ENCODE measurements at regions not wholly inside any gene's neighbourhood (a gene's known extent, or its start where the extent isn't known, plus 50 kb on each side); places are given as distances from the start of the nearest gene placed in this dataset.

- no peak overlapping the region for H2BK120ac ChIP-seq (ENCODE audit: low read depth, low read length, poor library complexity, severe bottlenecking)
- Mint-ChIP-seq H3K9me3 (no peaks in the 10 kb centered on the region; a peak in 1 of 5 replicates), H3K27me3 (ENCODE audit: low read depth) (no peaks in the 10 kb centered on the region), H3K27ac (no peak overlapping the region), H3K36me3 (ENCODE audit: insufficient read depth in 1 of 3, low read depth in 3 of 3) (no peaks in the 10 kb centered on the region; a peak in 1 of 7 replicates), H3K4me1 (no peaks in the 10 kb centered on the region), H3K4me3 (no peak overlapping the region)
- H3K18ac ChIP-seq (ENCODE audit: insufficient read length, low read depth, low read length), result no peak overlapping the region
- no peak overlapping the region for H4K5ac ChIP-seq (ENCODE audit: insufficient read length, low read depth, low read length)
- no peak overlapping the region for H3K4ac ChIP-seq (ENCODE audit: low read depth, low read length)
- no peak overlapping the region for H2BK20ac ChIP-seq (ENCODE audit: low read depth, low read length, poor library complexity, severe bottlenecking)
- no peak overlapping the region for H3T11ph ChIP-seq (ENCODE audit: low read length)
- no peaks in the 10 kb centered on the region for H3K79me1 ChIP-seq (ENCODE audit: insufficient read depth, low read depth, low read length, poor library complexity, severe bottlenecking)
- no peaks in the 10 kb centered on the region; the same call in 1 of the 2 replicates for H3K27me3 ChIP-seq (ENCODE audit: insufficient read depth, low read length)
- H3K9ac ChIP-seq (ENCODE audit: extremely low read depth, insufficient read length, low read length), result no peak overlapping the region
- no peak overlapping the region for H3K14ac ChIP-seq (ENCODE audit: insufficient read depth, low read length)
- no CpG with 5 or more reads among the region's 1 CpG for WGBS (ENCODE audit: extremely low coverage, insufficient read length, low lambda C conversion rate)
- H2AFZ ChIP-seq (ENCODE audit: low read length), result no peak overlapping the region
- no peaks in the 10 kb centered on the region for H4K20me1 ChIP-seq (ENCODE audit: control insufficient read depth, insufficient read depth, insufficient read length)
- H3K56ac ChIP-seq (ENCODE audit: insufficient read length, low read depth, low read length), result no peak overlapping the region
- no peak overlapping the region for H4K91ac ChIP-seq (ENCODE audit: insufficient read length, low read depth, low read length)
- H2BK15ac ChIP-seq (ENCODE audit: low read depth, low read length), result no peak overlapping the region
- H2BK12ac ChIP-seq (ENCODE audit: insufficient read length, low read depth, low read length), result no peak overlapping the region
- no peak for DNase-seq
- H3K23me2 ChIP-seq (ENCODE audit: insufficient read length, low read depth, low read length, poor library complexity, severe bottlenecking), result no peaks in the 10 kb centered on the region
- H2BK5ac ChIP-seq (ENCODE audit: insufficient read length, low read length), result no peak overlapping the region
- no peaks in the 10 kb centered on the region for H3K4me1 ChIP-seq (ENCODE audit: insufficient read depth, low read length)
- no peak for TF ChIP-seq CTCF (conservative IDR thresholded peaks at IDR 0.05)
- H4K8ac ChIP-seq (replicated peaks; ENCODE audit: insufficient read length, low read depth, low read length), result no peak overlapping the region
- no peak overlapping the region for H3K4me2 ChIP-seq (ENCODE audit: insufficient read depth, insufficient read length, low read length)
- H3K27ac ChIP-seq (ENCODE audit: insufficient read length, low read depth, low read length), result no peak overlapping the region
- H2AK5ac ChIP-seq (ENCODE audit: insufficient read length, low read length), result no peak overlapping the region
- H3K79me2 ChIP-seq (ENCODE audit: insufficient read depth, low read length), result no peaks in the 10 kb centered on the region
- no peak overlapping the region for H3K23ac ChIP-seq (ENCODE audit: insufficient read length, low read depth, low read length)
- H3K9me3 ChIP-seq (ENCODE audit: control insufficient read depth, low read depth, low read length), result no peaks in the 10 kb centered on the region
These were observed 72.6 kb upstream of the SELENOP start for GRCh38 chr5:42884326-42884725.

Measured in H9 (cell line).